ENCODE measurements at regions not wholly inside any gene's neighbourhood (a gene's known extent, or its start where the extent isn't known, plus 50 kb on each side); places are given as distances from the start of the nearest gene placed in this dataset.
A peak's percentile ranks its signal among the peaks of the same experiment; 100 is the strongest.

- peak; percentile 23 for DNase-seq
- Histone ChIP-seq H3K27me3 (replicated peaks) (peaks cover 4% of the 10 kb centered on the region), H3K36me3 (replicated peaks) (no peaks in the 10 kb centered on the region), H3K4me3 (ENCODE audit: low read depth, low read length) (peak overlapping the region; percentile 15), H3K27ac (no peak overlapping the region)
- peak; percentile 64 for TF ChIP-seq CTCF (IDR thresholded peaks at IDR 0.05; ENCODE audit: low read depth, low read length, missing control alignments)
- in situ Hi-C loops (cut with HindIII; ENCODE audit: low pct_ligation_motif_present, low sequenced_read_pairs), result no loop called here
Measured at GRCh38 chr5:2038321-2039179, 155.8 kb upstream of the IRX4 start.

- H3K27me3 ChIP-seq (replicated peaks), result peaks cover 4% of the 10 kb centered on the region
Measured at GRCh38 chr5:2036885-2037284, 154.2 kb upstream of the IRX4 start.

GRCh38 chr5:2032432-2032831, 149.7 kb upstream of the IRX4 start:
- no peak for DNase-seq
- no peak overlapping the region for H3K4me3 ChIP-seq (ENCODE audit: low read depth, low read length)
- in situ Hi-C loops (cut with HindIII; ENCODE audit: low pct_ligation_motif_present, low sequenced_read_pairs), result no loop called here

More at GRCh38 chr5:2036885-2037284, 154.2 kb upstream of the IRX4 start:
- in situ Hi-C loops (cut with HindIII; ENCODE audit: low pct_ligation_motif_present, low sequenced_read_pairs), result no loop called here
- no peaks in the 10 kb centered on the region for H3K36me3 ChIP-seq (replicated peaks)
- TF ChIP-seq CTCF (IDR thresholded peaks at IDR 0.05; ENCODE audit: low read depth, low read length, missing control alignments), result no peak
- DNase-seq, result no peak
- no peak overlapping the region for H3K4me3 ChIP-seq (ENCODE audit: low read depth, low read length)
- no peak overlapping the region for H3K27ac ChIP-seq

GRCh38 chr5:2031581-2031980, 148.9 kb upstream of the IRX4 start:
- H3K4me3 ChIP-seq (ENCODE audit: low read depth, low read length), result no peak overlapping the region
- in situ Hi-C loops (cut with HindIII; ENCODE audit: low pct_ligation_motif_present, low sequenced_read_pairs), result no loop called here
- no peaks in the 10 kb centered on the region for H3K27me3 ChIP-seq (replicated peaks)
- H3K36me3 ChIP-seq (replicated peaks), result no peaks in the 10 kb centered on the region
- no peak for TF ChIP-seq CTCF (IDR thresholded peaks at IDR 0.05; ENCODE audit: low read depth, low read length, missing control alignments)
- no peak for DNase-seq
- H3K27ac ChIP-seq, result no peak overlapping the region

More at GRCh38 chr5:2032432-2032831, 149.7 kb upstream of the IRX4 start:
- Histone ChIP-seq H3K27me3 (replicated peaks) (peaks cover under 1% of the 10 kb centered on the region), H3K36me3 (replicated peaks) (no peaks in the 10 kb centered on the region), H3K27ac (no peak overlapping the region)
- no peak for TF ChIP-seq CTCF (IDR thresholded peaks at IDR 0.05; ENCODE audit: low read depth, low read length, missing control alignments)

- DNase-seq, result no peak
- Histone ChIP-seq H3K27me3 (replicated peaks) (no peaks in the 10 kb centered on the region), H3K4me3 (ENCODE audit: low read depth, low read length) (no peak overlapping the region), H3K36me3 (replicated peaks) (no peaks in the 10 kb centered on the region), H3K27ac (no peak overlapping the region)
- in situ Hi-C loops (cut with HindIII; ENCODE audit: low pct_ligation_motif_present, low sequenced_read_pairs), result no loop called here
- no peak for TF ChIP-seq CTCF (IDR thresholded peaks at IDR 0.05; ENCODE audit: low read depth, low read length, missing control alignments)
Measured at GRCh38 chr5:2030131-2030530, 147.4 kb upstream of the IRX4 start.

Data from brain microvascular endothelial cell (primary cell).